NCI-H1436 (cell line): ENCODE measurements at regions not wholly inside any gene's neighbourhood (a gene's known extent, or its start where the extent isn't known, plus 50 kb on each side); places are given as distances from the start of the nearest gene placed in this dataset.
A peak's percentile ranks its signal among the peaks of the same experiment; 100 is the strongest.
"Not testable (repeated sequence)": the region's sequence is repeated elsewhere in the genome, so short reads cannot be mapped to it uniquely, and the experiment has no call there.

Experiments used
- DNase-seq: peaks from one replicate; lab custom pipeline; 2025; lab: John Stamatoyannopoulos, UW

- not testable (repeated sequence) for DNase-seq
Observed at GRCh38 chr7:69087281-69087680, 511.0 kb upstream of the AUTS2 start.

GRCh38 chr7:69088185-69088584 lies 510.1 kb upstream of the AUTS2 start:
- DNase-seq: no peak

- DNase-seq: no peak
Observed at GRCh38 chr7:69090936-69091335, 507.3 kb upstream of the AUTS2 start.

- DNase-seq: no peak
Observed at GRCh38 chr7:69091521-69091920, 506.8 kb upstream of the AUTS2 start.

- DNase-seq: no peak
Observed at GRCh38 chr7:69095127-69095526, 503.1 kb upstream of the AUTS2 start.

- no peak for DNase-seq
Observed at GRCh38 chr7:69095649-69096048, 502.6 kb upstream of the AUTS2 start.

GRCh38 chr7:69104023-69104422 lies 494.3 kb upstream of the AUTS2 start:
- no peak for DNase-seq

- no peak for DNase-seq
Observed at GRCh38 chr7:69105092-69105491, 493.2 kb upstream of the AUTS2 start.

GRCh38 chr7:69105981-69106380 lies 492.3 kb upstream of the AUTS2 start:
- DNase-seq: no peak

GRCh38 chr7:69106449-69106848 lies 491.8 kb upstream of the AUTS2 start:
- not testable (repeated sequence) for DNase-seq

- not testable (repeated sequence) for DNase-seq
Observed at GRCh38 chr7:69106946-69107345, 491.3 kb upstream of the AUTS2 start.

- no peak for DNase-seq
Observed at GRCh38 chr7:69108097-69108496, 490.2 kb upstream of the AUTS2 start.

GRCh38 chr7:69109246-69109645 lies 489.0 kb upstream of the AUTS2 start:
- DNase-seq: no peak

- no peak for DNase-seq
Observed at GRCh38 chr7:69109879-69110278, 488.4 kb upstream of the AUTS2 start.

- no peak for DNase-seq
Observed at GRCh38 chr7:69110450-69111050, 487.7 kb upstream of the AUTS2 start.

- no peak for DNase-seq
Observed at GRCh38 chr7:69114374-69114773, 483.9 kb upstream of the AUTS2 start.

- no peak for DNase-seq
Observed at GRCh38 chr7:69115788-69116187, 482.5 kb upstream of the AUTS2 start.

GRCh38 chr7:69116196-69116595 lies 482.1 kb upstream of the AUTS2 start:
- not testable (repeated sequence) for DNase-seq

GRCh38 chr7:69122953-69123352 lies 475.3 kb upstream of the AUTS2 start:
- DNase-seq: peak; percentile 26

GRCh38 chr7:69126896-69127479 lies 471.3 kb upstream of the AUTS2 start:
- no peak for DNase-seq

GRCh38 chr7:69129524-69129923 lies 468.8 kb upstream of the AUTS2 start:
- DNase-seq: no peak

GRCh38 chr7:69129951-69130350 lies 468.3 kb upstream of the AUTS2 start:
- DNase-seq: no peak

- DNase-seq: no peak
Observed at GRCh38 chr7:69130396-69130795, 467.9 kb upstream of the AUTS2 start.

- no peak for DNase-seq
Observed at GRCh38 chr7:69134316-69134715, 464.0 kb upstream of the AUTS2 start.
